HCEC 1CT (cell line): ENCODE measurements at regions not wholly inside any gene's neighbourhood (a gene's known extent, or its start where the extent isn't known, plus 50 kb on each side); places are given as distances from the start of the nearest gene placed in this dataset.

ENCODE experiments used
- DNase-seq: peaks from one replicate; pipeline ENCODE4 v3.0.0-alpha.2; 2017

DNA sequence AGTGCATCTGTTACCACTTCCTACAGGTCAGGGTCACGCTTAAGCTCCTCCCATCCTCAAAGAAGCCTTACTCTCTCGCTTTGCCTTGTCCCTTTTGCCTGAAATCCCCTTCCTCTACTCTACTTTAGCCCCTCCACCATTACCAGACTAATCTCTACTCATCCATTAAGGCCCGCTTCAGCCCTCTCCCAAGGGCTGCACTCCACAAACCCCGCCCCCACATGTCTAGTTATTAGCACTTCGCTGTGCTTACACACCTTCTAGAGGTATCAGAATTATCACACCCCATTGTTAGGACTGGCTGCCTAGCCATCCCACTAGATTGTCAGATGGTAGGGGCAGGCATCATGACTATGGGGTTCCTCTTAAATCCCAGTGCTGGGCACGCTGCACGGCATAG is 565.7 kb upstream of the WWC1 start:
- no peak for DNase-seq

DNA sequence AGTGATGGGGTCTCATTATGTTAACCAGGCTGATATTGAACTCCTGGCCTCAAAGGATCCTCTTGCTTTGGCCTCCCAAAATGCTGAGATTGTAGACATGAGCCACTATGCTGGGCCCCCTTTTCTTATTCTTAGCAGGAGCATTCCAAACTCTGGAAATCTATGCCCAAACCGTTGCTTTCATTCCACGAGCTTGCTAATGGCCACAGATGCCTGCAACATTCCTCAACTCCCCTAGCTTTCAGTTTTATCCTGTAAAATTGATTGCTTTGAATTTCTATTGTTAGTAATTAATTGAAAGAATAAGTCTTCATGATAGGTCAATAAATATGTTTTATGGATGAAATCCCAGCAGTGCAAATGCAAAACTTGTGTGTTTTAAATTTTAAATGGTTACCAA is 564.8 kb upstream of the WWC1 start:
- DNase-seq, result no peak

- peak; percentile 98 for DNase-seq
These were observed 561.3 kb upstream of the WWC1 start for GRCh38 chr5:167730121-167730520.

GRCh38 chr5:167730656-167731055 is 560.8 kb upstream of the WWC1 start:
- DNase-seq, result no peak

DNA sequence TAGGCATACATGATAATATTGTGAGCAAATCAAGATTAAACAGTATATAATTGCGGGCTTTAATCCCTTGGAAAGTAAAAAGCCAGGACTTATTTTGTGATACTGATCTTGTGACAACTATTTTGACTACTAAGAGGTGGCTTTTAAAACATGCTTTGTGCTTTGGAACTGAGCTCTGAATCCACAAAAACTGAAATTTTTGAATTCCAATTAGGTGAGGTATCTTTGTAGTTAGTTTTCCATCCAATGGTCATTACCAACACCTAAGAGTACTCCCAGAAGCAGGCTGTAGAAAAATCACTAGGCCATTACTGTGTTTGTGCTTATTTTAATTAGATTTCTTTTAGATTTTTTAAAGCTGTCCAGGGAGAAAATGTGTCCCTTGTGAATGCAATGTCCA is 559.5 kb upstream of the WWC1 start:
- DNase-seq, result no peak

DNA sequence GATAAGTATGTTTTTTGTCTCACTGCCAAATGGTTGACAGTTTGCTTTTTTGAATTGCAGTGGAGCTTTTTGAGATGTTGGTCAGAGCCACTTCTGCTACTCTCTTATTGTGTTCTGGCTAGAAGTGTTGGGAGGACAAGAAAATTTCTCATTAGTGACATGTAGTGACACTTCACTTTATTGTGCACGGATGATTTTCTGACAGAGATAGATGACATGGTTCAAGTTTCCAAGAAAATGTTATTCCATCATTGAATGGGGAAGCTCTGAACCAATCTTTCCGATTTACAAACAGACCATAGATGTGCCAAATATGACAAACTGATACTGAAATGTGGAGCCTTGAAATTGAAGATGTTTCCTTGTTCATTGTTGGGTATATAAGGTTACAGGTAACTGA is 558.9 kb upstream of the WWC1 start:
- no peak for DNase-seq

GRCh38 chr5:167736992-167737391 is 554.5 kb upstream of the WWC1 start:
- no peak for DNase-seq

GRCh38 chr5:167743695-167744464 is 547.6 kb upstream of the WWC1 start:
- DNase-seq, result peak; percentile 85

GRCh38 chr5:167745868-167746267 is 545.6 kb upstream of the WWC1 start:
- DNase-seq, result no peak

- DNase-seq, result no peak
These were observed 540.9 kb upstream of the WWC1 start for GRCh38 chr5:167750586-167750985.

DNA sequence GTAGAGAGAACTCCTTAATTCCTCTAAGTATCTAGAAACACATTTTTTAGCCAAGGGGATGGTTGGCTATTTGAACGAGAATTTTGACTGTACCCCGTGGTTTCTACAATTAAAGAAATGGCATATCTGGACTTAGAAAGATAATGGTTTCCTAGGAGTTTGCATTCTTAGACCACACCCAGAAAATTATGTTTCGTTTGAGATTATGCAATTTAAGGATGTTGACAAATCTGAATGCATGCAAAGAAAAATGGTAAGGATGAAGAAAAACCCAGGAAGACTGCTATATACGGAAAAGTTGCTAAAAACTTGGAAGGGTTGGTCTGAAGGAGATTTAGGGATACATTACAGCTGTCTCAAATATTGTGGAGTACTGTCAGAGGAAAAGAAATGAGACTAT is 538.5 kb upstream of the WWC1 start:
- no peak for DNase-seq

- DNase-seq, result no peak
These were observed 537.5 kb upstream of the WWC1 start for GRCh38 chr5:167753725-167754490.

- DNase-seq, result no peak
These were observed 536.9 kb upstream of the WWC1 start for GRCh38 chr5:167754501-167755021.

GRCh38 chr5:167755420-167755819 is 536.0 kb upstream of the WWC1 start:
- DNase-seq, result no peak

DNA sequence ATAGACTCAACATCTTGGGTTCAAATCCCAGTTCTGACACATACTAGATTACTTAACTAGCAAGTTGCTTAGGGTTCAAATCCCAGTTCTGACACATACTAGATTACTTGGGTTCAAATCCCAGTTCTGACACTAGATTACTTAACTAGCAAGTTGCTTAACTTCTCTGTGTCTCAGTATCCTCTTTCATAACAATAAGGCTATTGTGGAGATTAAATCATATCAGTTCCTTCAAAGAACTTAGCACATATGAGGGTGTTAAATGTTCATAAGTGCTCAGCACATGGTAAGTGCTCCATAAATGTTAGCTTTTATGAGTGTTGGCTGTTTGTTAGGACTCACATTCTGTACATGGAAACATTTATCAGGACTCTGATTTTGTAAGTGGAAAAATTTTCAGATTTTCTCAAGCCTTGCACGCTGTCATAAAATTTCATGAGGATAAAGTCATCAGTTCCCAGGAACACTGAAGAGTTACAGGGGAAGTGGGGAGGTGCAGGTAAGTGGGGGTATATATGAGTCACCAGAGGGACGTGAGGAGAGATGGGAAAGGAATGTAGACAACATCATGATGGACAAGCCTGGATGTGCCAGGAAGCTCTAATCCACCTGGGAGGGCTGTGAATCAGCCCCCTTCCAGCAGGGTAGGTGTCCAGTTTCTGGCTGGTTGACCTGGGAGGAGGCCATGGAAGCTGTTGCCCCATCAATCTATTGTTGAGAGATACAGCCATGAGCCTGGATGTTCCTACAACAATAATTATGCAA is 532.2 kb upstream of the WWC1 start:
- DNase-seq, result peak; percentile 38

DNA sequence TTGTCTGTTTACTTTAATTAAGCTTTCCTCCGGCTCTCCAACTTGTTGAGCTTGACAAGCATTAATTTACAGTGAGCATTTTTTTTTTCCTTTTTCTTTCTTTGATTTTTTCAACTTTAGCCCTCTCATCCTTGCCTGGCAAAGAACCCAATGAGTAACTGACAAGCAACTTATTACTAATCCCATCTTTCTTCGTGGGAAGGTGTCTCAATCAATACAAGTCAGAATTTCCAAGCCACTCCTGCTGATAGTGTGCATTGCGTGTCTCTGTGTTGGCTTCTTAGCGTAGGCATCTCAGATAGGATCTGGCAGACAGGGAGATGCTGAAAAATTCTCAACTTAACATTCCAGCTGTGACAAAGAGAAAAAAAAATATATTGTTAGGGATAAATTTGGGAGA is 527.7 kb upstream of the WWC1 start:
- DNase-seq, result peak; percentile 51

- DNase-seq, result no peak
These were observed 526.7 kb upstream of the WWC1 start for GRCh38 chr5:167764641-167765289.

GRCh38 chr5:167765352-167765751 is 526.1 kb upstream of the WWC1 start:
- DNase-seq, result no peak

DNA sequence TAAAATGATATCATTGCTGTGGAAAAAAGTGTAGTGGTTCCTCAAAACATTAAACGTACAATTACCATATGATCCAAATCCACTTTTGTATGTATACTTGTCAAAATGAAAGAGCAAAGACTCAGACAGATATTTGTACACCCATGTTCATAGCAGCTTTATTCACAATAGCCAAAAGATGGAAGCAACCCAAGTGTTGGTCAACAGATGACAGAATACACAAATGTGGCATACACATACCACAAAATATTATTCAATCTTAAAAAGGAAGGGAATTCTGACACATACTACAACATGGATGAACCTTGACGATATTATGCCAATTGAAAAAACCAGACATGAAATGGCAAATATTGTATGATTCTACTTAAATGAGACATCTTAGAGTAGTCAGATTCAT is 524.5 kb upstream of the WWC1 start:
- DNase-seq, result no peak

DNA sequence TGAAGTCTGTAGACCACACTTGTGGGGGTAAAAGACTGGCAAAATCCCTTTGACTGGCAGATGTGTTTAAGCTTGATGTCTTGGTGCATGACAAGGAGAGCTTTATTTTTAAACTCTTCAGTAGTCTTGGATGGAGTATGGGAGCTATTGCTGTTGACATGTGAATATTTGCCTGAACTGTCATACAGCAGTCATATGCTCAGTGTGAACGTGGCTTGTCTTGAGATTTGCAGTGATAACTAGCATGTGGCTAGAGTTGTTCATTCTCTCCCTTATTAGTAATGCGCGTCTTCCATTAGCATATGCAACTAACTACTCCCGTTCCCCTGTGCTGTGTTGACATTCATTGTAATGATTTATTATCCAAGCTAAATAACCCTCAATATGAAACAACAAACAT is 523.6 kb upstream of the WWC1 start:
- DNase-seq, result no peak

- DNase-seq, result no peak
These were observed 521.5 kb upstream of the WWC1 start for GRCh38 chr5:167769846-167770413.

DNA sequence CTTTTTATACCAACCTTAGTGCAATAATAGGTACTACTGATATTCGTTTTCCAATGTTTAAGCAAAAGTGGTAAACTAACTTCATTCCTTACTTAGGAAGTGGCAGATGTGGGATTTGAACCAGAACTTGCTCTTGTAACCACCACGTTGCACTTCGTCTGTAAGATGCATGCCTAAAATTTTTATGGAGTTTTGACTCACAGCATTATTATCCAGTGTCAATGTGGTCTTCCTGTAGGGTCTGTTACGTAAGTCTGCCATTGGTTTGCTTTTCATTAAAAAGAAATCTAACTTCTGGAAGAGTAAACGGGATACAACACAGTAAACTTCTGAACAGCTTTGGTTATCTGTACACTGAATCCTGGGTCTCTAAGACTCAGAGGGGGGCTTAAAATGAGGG is 521.0 kb upstream of the WWC1 start:
- DNase-seq, result peak; percentile 88

GRCh38 chr5:167771571-167771970 is 519.9 kb upstream of the WWC1 start:
- DNase-seq, result no peak
